DOHH2 (cell line): ENCODE measurements at regions not wholly inside any gene's neighbourhood (a gene's known extent, or its start where the extent isn't known, plus 50 kb on each side); places are given as distances from the start of the nearest gene placed in this dataset.

Experiments used
- H3F3A ChIP-seq: fragments of 200-600 bp; sonication (generic), shearing (Covaris generic); 2 replicates; pipeline ENCODE4 v1.6.0; 2016; ENCODE audit warnings: antibody characterized with exemption, mild to moderate bottlenecking; ENCODE audit not compliant: control insufficient read depth, insufficient read depth
- H3K27ac ChIP-seq: fragments of 200-600 bp; sonication (generic); 2 replicates; pipeline ENCODE4 v1.5.1; 2014; ENCODE audit warnings: low read depth, mild to moderate bottlenecking, low read length, moderate library complexity
- H3K27me3 ChIP-seq: fragments of 200-600 bp; sonication (generic); 2 replicates; pipeline ENCODE4 v1.6.1; 2014; ENCODE audit warnings: mild to moderate bottlenecking, low read length, mixed read lengths; ENCODE audit not compliant: control insufficient read depth
- H3K36me3 ChIP-seq: fragments of 200-600 bp; sonication (generic); 2 replicates; pipeline ENCODE4 v1.6.1; 2014; ENCODE audit warnings: mild to moderate bottlenecking, low read length, moderate library complexity, mixed read lengths; ENCODE audit not compliant: control insufficient read depth
- H3K4me1 ChIP-seq: fragments of 200-600 bp; sonication (generic); 2 replicates; pipeline ENCODE4 v1.6.1; 2014; ENCODE audit warnings: mild to moderate bottlenecking, low read length, mixed read lengths; ENCODE audit not compliant: control insufficient read depth
- H3K4me2 ChIP-seq: fragments of 200-600 bp; sonication (generic); 2 replicates; pipeline ENCODE4 v1.6.0; 2014; ENCODE audit warnings: mild to moderate bottlenecking, low read length, moderate library complexity
- H3K4me3 ChIP-seq: fragments of 200-600 bp; sonication (generic); 2 replicates; pipeline ENCODE4 v1.5.1; 2014; ENCODE audit warnings: mild to moderate bottlenecking, low read length, mixed read lengths
- H3K79me2 ChIP-seq: fragments of 200-600 bp; sonication (generic); 2 replicates; pipeline ENCODE4 v1.6.1; 2014; ENCODE audit warnings: mild to moderate bottlenecking, low read length, mixed read lengths; ENCODE audit not compliant: control insufficient read depth
- H3K9me2 ChIP-seq: fragments of 200-600 bp; sonication (generic); replicated peaks from 2 replicates; pipeline ENCODE4 v1.6.1; 2014; ENCODE audit warnings: mild to moderate bottlenecking, low read length, mixed read lengths; ENCODE audit not compliant: control insufficient read depth
- H3K9me3 ChIP-seq: fragments of 200-600 bp; sonication (generic); 2 replicates; pipeline ENCODE4 v1.6.1; 2014; ENCODE audit warnings: antibody characterized with exemption, low read length, mixed read lengths; ENCODE audit not compliant: control insufficient read depth, insufficient read depth
- H4K20me1 ChIP-seq: fragments of 200-600 bp; sonication (generic); 2 replicates; pipeline ENCODE4 v1.6.0; 2014; ENCODE audit warnings: low read depth, mild to moderate bottlenecking, antibody characterized with exemption, low read length, moderate library complexity; ENCODE audit not compliant: control insufficient read depth, insufficient read depth
- CTCF ChIP-seq: fragments of 200-600 bp; sonication (generic); IDR thresholded peaks from one replicate; pipeline ENCODE4 v1.5.1; 2014; ENCODE audit warnings: antibody characterized with exemption, mild to moderate bottlenecking, low read depth, low read length; ENCODE audit not compliant: poor library complexity, severe bottlenecking
- EZH2phosphoT487 ChIP-seq: fragments of 200-600 bp; sonication (generic); IDR thresholded peaks from 2 replicates; pipeline ENCODE4 v1.6.1; 2017; ENCODE audit warnings: borderline replicate concordance, mild to moderate bottlenecking, antibody characterized with exemption, low read length, moderate library complexity, mixed read lengths

GRCh38 chr17:34006126-34006525, 249.0 kb upstream of the CCL2 start:
- Histone ChIP-seq H3K27ac (no peak overlapping the region), H3K36me3 (no peaks in the 10 kb centered on the region), H3K27me3 (no peaks in the 10 kb centered on the region), H3K4me2 (no peak overlapping the region), H3K79me2 (no peaks in the 10 kb centered on the region), H3K9me2 (no peaks in the 10 kb centered on the region), H3K9me3 (peaks cover 3% of the 10 kb centered on the region; the same call in 1 of the 2 replicates), H3K4me1 (no peaks in the 10 kb centered on the region), H4K20me1 (no peaks in the 10 kb centered on the region), H3K4me3 (no peak overlapping the region), H3F3A (no peaks in the 10 kb centered on the region)
- no peak for TF ChIP-seq EZH2phosphoT487
- TF ChIP-seq CTCF, result no peak

GRCh38 chr17:34008125-34008524, 247.0 kb upstream of the CCL2 start:
- no peaks in the 10 kb centered on the region for H3K9me3 ChIP-seq
- H3K4me1 ChIP-seq, result no peaks in the 10 kb centered on the region
- no peak overlapping the region for H3K4me3 ChIP-seq
- no peaks in the 10 kb centered on the region for H4K20me1 ChIP-seq
- no peaks in the 10 kb centered on the region for H3F3A ChIP-seq
- no peak overlapping the region for H3K27ac ChIP-seq
- no peaks in the 10 kb centered on the region for H3K27me3 ChIP-seq
- TF ChIP-seq EZH2phosphoT487, result no peak
- H3K79me2 ChIP-seq, result no peaks in the 10 kb centered on the region
- no peaks in the 10 kb centered on the region for H3K36me3 ChIP-seq
- H3K4me2 ChIP-seq, result no peak overlapping the region
- H3K9me2 ChIP-seq, result no peaks in the 10 kb centered on the region

GRCh38 chr17:34009912-34010311, 245.2 kb upstream of the CCL2 start:
- Histone ChIP-seq H3K9me3 (no peaks in the 10 kb centered on the region), H3K36me3 (no peaks in the 10 kb centered on the region), H3K79me2 (no peaks in the 10 kb centered on the region), H3K27ac (no peak overlapping the region), H3K4me1 (no peaks in the 10 kb centered on the region), H3K4me2 (no peak overlapping the region), H3K4me3 (no peak overlapping the region), H3K27me3 (no peaks in the 10 kb centered on the region), H3F3A (no peaks in the 10 kb centered on the region), H4K20me1 (no peaks in the 10 kb centered on the region), H3K9me2 (no peaks in the 10 kb centered on the region)
- TF ChIP-seq EZH2phosphoT487 (no peak), CTCF (no peak)

GRCh38 chr17:34010534-34010933, 244.6 kb upstream of the CCL2 start:
- Histone ChIP-seq H3K27me3 (no peaks in the 10 kb centered on the region), H3K4me3 (no peak overlapping the region), H4K20me1 (no peaks in the 10 kb centered on the region), H3K4me2 (no peak overlapping the region), H3K9me2 (no peaks in the 10 kb centered on the region), H3K79me2 (no peaks in the 10 kb centered on the region), H3K9me3 (no peaks in the 10 kb centered on the region), H3K4me1 (no peaks in the 10 kb centered on the region), H3F3A (no peaks in the 10 kb centered on the region), H3K36me3 (no peaks in the 10 kb centered on the region), H3K27ac (no peak overlapping the region)
- TF ChIP-seq EZH2phosphoT487 (no peak), CTCF (no peak)
